Epithelial cell of proximal tubule (primary cell): ENCODE measurements at regions not wholly inside any gene's neighbourhood (a gene's known extent, or its start where the extent isn't known, plus 50 kb on each side); places are given as distances from the start of the nearest gene placed in this dataset.

Source experiments
- DNase-seq: peaks from one replicate; pipeline ENCODE4 v3.0.0-alpha.2; 2011; ENCODE audit warnings: low read depth
- H3K4me3 ChIP-seq: 2 replicates; pipeline ENCODE4 v1.5.1; 2011; ENCODE audit warnings: low read depth, mild to moderate bottlenecking, low read length
- CTCF ChIP-seq: conservative IDR thresholded peaks from 2 replicates; pipeline ENCODE4 v1.5.1; 2012; ENCODE audit warnings: low read depth, mild to moderate bottlenecking, low read length

DNA sequence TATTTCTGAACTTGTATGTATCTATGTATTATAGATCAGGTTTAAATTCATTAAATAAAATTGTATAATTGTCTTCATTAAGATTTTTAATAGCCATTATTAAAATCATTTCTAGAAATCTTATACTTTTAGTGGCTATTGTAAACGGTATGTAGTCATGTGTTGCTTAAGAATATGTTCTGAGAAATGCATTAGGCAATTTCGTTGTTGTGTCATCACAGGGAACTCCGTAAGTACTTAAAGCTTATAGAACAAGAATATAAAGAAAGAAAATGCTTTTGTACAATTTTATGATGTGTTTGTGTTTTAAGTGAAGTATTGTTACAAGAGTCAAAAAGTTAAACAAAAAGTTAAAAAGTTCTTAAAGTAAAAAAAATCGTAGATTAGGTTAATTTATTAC is 765.8 kb downstream of the METTL4 start:
- H3K4me3 ChIP-seq, result no peak overlapping the region
- no peak for TF ChIP-seq CTCF

GRCh38 chr18:1806884-1807615 is 764.3 kb downstream of the METTL4 start:
- TF ChIP-seq CTCF, result peak; percentile 20
- H3K4me3 ChIP-seq, result no peak overlapping the region
- no peak for DNase-seq

More for the DNA sequence above, 765.8 kb downstream of the METTL4 start:
- no peak for DNase-seq

DNA sequence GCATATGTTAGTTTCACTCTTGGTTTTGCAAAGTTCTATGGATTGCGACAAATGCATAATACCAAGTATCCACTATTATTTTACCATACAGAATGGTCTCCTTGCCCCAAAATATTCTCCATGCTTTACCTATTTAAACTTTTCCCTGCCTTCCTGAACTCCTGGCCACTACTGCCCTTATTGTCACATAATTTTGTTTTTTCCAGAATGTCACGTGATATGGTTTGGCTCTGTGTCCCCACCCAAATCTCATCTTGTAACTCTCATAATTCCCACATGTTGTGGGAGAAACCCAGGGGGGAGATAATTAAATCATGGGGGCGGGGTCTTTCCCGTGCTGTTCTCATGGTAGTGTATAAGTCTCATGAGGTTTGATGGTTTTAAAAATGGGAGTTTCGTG is 760.0 kb downstream of the METTL4 start:
- no peak for TF ChIP-seq CTCF
- no peak overlapping the region for H3K4me3 ChIP-seq
- no peak for DNase-seq

- DNase-seq, result no peak
- no peak overlapping the region for H3K4me3 ChIP-seq
- no peak for TF ChIP-seq CTCF
Measured at GRCh38 chr18:1825296-1825695, 746.0 kb downstream of the METTL4 start.

DNA sequence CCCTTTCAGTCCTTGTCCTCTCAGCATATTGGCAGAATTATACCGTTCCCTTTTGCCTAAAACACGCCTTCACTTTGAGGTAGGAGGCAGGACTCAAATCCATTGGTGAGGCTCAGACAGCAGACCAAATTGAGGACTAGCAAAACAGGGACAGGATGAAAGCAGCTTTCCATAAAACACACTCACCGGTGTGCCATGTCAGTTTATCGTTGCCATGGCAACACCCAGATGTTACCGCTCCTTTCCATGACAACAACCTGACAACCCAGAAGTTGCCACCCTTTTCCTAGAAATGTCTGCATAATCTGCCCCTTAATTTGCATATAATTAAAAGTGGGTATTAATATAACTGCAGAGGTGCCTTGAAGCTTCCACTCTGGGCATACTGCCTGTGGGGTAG is 730.4 kb downstream of the METTL4 start:
- no peak for TF ChIP-seq CTCF
- H3K4me3 ChIP-seq, result no peak overlapping the region
- DNase-seq, result no peak

GRCh38 chr18:1846640-1847039 is 724.7 kb downstream of the METTL4 start:
- no peak for TF ChIP-seq CTCF
- DNase-seq, result peak; percentile 18
- H3K4me3 ChIP-seq, result no peak overlapping the region

DNA sequence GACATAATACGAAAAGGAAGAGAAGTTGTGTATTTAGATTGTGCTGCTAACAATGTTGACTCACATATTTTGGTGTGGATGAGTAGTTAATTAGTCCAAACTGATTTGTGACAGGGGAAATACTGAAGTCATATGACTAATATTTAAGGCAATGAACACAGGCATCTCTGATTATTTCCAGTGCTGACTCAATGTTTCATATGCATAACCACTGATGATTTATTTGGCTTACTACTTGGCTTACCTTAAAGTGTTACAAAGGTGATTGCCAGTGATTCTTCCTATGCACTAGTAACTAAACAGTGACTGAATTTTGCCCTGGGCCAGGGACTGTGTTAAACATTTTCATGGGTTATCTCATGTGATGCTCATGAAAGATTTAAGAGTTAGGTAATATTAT is 722.6 kb downstream of the METTL4 start:
- peak; percentile 26 for DNase-seq

More for the DNA sequence above, 722.6 kb downstream of the METTL4 start:
- no peak overlapping the region for H3K4me3 ChIP-seq
- no peak for TF ChIP-seq CTCF
